Calu3 (cell line): ENCODE measurements at regions not wholly inside any gene's neighbourhood (a gene's known extent, or its start where the extent isn't known, plus 50 kb on each side); places are given as distances from the start of the nearest gene placed in this dataset.

Experiments
- BruUV-seq: library from RNA; stranded (reverse); fragments of 400-500 nt; replicated peaks from 2 replicates; lab custom pipeline; 2021; lab: Mats Ljungman, UMichigan
- CTCF ChIA-PET: fragments of 300-600 bp; sonication (Branson Sonifier 250); formaldehyde crosslinking; loops from one replicate; lab custom pipeline; 2022; ENCODE audit warnings: antibody characterized with exemption; lab: Charles Lee
- DNase-seq: peaks from one replicate; pipeline ENCODE4 v3.0.0; 2022
- H3K27ac Mint-ChIP-seq: one replicate; pipeline ENCODE4 v1.8.0; 2022; ENCODE audit warnings: mixed read lengths; ENCODE audit not compliant: unreplicated experiment
- H3K27me3 Mint-ChIP-seq: one replicate; pipeline ENCODE4 v1.8.0; 2022; ENCODE audit warnings: mixed read lengths; ENCODE audit not compliant: unreplicated experiment
- H3K36me3 Mint-ChIP-seq: one replicate; pipeline ENCODE4 v1.8.0; 2022; ENCODE audit warnings: mild to moderate bottlenecking, moderate library complexity, mixed read lengths; ENCODE audit not compliant: insufficient read depth, unreplicated experiment
- H3K4me1 Mint-ChIP-seq: one replicate; pipeline ENCODE4 v1.8.0; 2022; ENCODE audit warnings: mild to moderate bottlenecking, low read depth, mixed read lengths; ENCODE audit not compliant: unreplicated experiment
- H3K4me3 Mint-ChIP-seq: one replicate; pipeline ENCODE4 v1.8.0; 2022; ENCODE audit warnings: mild to moderate bottlenecking, low read depth, moderate library complexity, mixed read lengths; ENCODE audit not compliant: unreplicated experiment
- H3K9me3 Mint-ChIP-seq: one replicate; pipeline ENCODE4 v1.8.0; 2022; ENCODE audit warnings: low read depth, mixed read lengths; ENCODE audit not compliant: unreplicated experiment
- CTCF ChIP-seq: fragments of 200-600 bp; IDR thresholded peaks from one replicate; pipeline ENCODE4 v1.8.0; 2022; ENCODE audit warnings: antibody characterized with exemption; ENCODE audit not compliant: unreplicated experiment
- intact Hi-C: fragments of 100-400 bp; cut with micrococcal nuclease; formaldehyde crosslinking; loops from one replicate; pipeline ENCODE4 v1.10.0; 2022; ENCODE audit not compliant: unreplicated experiment

GRCh38 chr2:600542-601386, 76.4 kb downstream of the TMEM18 start:
- Mint-ChIP-seq H3K36me3 (peaks cover 13% of the 10 kb centered on the region), H3K4me3 (no peak overlapping the region), H3K4me1 (peaks cover 18% of the 10 kb centered on the region), H3K27me3 (no peaks in the 10 kb centered on the region), H3K27ac (no peak overlapping the region), H3K9me3 (peaks cover 5% of the 10 kb centered on the region)
- CTCF ChIA-PET, result no interaction called here
- no peak for TF ChIP-seq CTCF
- no peak for DNase-seq
- intact Hi-C loops, result no loop called here
- no TSS peak for BruUV-seq

GRCh38 chr2:599601-600000, 77.6 kb downstream of the TMEM18 start:
- intact Hi-C loops, result no loop called here
- DNase-seq, result no peak
- BruUV-seq, result no TSS peak
- no peak for TF ChIP-seq CTCF
- Mint-ChIP-seq H3K27me3 (no peaks in the 10 kb centered on the region), H3K4me1 (peaks cover 18% of the 10 kb centered on the region), H3K4me3 (no peak overlapping the region), H3K36me3 (peaks cover 13% of the 10 kb centered on the region), H3K27ac (no peak overlapping the region), H3K9me3 (peaks cover 5% of the 10 kb centered on the region)
- CTCF ChIA-PET, result no interaction called here

GRCh38 chr2:598058-598802, 79.0 kb downstream of the TMEM18 start:
- BruUV-seq, result no TSS peak

More at GRCh38 chr2:598058-598802, 79.0 kb downstream of the TMEM18 start:
- no peak overlapping the region for H3K4me3 Mint-ChIP-seq
- H3K27me3 Mint-ChIP-seq, result no peaks in the 10 kb centered on the region
- intact Hi-C loops, result no loop called here
- no peak overlapping the region for H3K27ac Mint-ChIP-seq
- H3K36me3 Mint-ChIP-seq, result peaks cover 5% of the 10 kb centered on the region
- TF ChIP-seq CTCF, result no peak
- H3K4me1 Mint-ChIP-seq, result peaks cover 8% of the 10 kb centered on the region
- CTCF ChIA-PET, result no interaction called here
- peaks cover under 1% of the 10 kb centered on the region for H3K9me3 Mint-ChIP-seq
- no peak for DNase-seq
